Epithelial cell of proximal tubule (primary cell): ENCODE measurements at regions not wholly inside any gene's neighbourhood (a gene's known extent, or its start where the extent isn't known, plus 50 kb on each side); places are given as distances from the start of the nearest gene placed in this dataset.

Source experiments
- DNase-seq: peaks from one replicate; pipeline ENCODE4 v3.0.0-alpha.2; 2011; ENCODE audit warnings: low read depth
- H3K4me3 ChIP-seq: 2 replicates; pipeline ENCODE4 v1.5.1; 2011; ENCODE audit warnings: low read depth, mild to moderate bottlenecking, low read length
- TF ChIP-seq, protein P1 (sequence below): conservative IDR thresholded peaks from 2 replicates; pipeline ENCODE4 v1.5.1; 2012; ENCODE audit warnings: low read depth, mild to moderate bottlenecking, low read length

- TF ChIP-seq, protein P1, sequence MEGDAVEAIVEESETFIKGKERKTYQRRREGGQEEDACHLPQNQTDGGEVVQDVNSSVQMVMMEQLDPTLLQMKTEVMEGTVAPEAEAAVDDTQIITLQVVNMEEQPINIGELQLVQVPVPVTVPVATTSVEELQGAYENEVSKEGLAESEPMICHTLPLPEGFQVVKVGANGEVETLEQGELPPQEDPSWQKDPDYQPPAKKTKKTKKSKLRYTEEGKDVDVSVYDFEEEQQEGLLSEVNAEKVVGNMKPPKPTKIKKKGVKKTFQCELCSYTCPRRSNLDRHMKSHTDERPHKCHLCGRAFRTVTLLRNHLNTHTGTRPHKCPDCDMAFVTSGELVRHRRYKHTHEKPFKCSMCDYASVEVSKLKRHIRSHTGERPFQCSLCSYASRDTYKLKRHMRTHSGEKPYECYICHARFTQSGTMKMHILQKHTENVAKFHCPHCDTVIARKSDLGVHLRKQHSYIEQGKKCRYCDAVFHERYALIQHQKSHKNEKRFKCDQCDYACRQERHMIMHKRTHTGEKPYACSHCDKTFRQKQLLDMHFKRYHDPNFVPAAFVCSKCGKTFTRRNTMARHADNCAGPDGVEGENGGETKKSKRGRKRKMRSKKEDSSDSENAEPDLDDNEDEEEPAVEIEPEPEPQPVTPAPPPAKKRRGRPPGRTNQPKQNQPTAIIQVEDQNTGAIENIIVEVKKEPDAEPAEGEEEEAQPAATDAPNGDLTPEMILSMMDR: no peak
- no peak overlapping the region for H3K4me3 ChIP-seq
- no peak for DNase-seq
Measured at GRCh38 chr3:189477614-189478013, 153.6 kb upstream of the TP63 start.

DNA sequence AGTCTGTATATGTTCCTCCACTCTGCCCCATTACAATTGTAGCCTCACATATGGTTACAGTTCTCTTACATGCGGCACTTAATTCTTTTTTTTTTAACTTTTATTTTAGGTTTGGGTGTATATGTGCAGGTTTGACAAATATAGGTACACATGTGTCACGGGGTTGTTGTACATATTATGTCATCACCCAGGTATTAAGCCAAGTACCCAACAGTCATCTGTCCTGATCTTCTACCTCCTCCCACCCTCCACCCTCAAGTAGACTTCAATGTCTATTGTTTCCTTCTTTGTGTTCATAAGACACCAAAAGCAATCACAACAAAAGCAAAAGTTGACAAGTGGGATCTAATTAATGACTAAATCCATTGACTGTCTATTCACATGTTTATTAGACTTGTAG, 144.6 kb upstream of the TP63 start:
- TF ChIP-seq, protein P1: no peak
- no peak for DNase-seq
- no peak overlapping the region for H3K4me3 ChIP-seq

DNA sequence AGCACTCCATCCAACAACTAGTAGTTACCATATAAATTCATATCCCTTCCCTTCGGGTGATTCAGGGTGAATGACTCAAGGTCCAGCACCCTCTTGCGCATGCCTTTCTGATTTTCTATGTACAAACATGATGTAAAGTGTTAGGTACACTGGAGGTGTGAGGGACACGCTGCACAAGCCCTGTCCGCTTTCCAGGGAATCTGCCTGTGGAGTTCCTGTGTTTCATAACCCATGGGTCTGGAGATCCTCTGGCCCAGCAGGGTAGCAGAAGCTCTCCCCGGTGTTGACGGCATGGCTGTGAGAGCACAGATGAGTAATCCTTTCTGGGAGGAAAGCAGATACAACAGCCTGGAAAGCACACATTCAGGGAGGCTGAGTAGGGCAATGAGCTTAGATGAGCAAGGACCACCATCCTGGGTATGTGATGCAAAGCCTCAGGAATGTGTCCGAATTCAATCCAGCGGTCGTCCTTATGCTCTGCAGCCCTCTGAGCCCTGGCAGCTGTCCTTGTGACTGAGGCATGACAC, 142.9 kb upstream of the TP63 start:
- DNase-seq: no peak
- no peak overlapping the region for H3K4me3 ChIP-seq
- TF ChIP-seq, protein P1: no peak

DNA sequence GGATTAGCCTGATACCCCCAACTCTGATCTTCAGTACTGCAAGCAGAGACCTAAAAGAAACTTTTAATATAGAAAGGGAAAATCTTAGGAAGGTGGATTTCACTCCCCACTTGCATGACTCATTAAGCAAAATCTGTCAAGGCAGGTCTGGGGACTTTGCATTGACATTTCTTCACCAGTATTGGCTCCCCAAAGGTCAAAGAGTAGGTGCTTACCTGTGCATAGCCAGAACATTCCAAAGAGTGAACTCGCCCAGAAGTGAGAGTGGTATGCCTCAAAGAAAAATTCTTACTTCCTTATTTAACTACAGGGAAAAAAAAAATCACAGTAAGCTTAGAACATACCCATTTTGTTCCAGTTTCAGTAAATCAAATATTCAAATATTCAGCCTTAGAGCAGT, 140.9 kb upstream of the TP63 start:
- TF ChIP-seq, protein P1: no peak
- DNase-seq: peak; percentile 31
- no peak overlapping the region for H3K4me3 ChIP-seq

- no peak for DNase-seq
- TF ChIP-seq, protein P1: no peak
- no peak overlapping the region for H3K4me3 ChIP-seq
Measured at GRCh38 chr3:189490749-189491148, 140.4 kb upstream of the TP63 start.

- TF ChIP-seq, protein P1: no peak
- no peak for DNase-seq
- H3K4me3 ChIP-seq: no peak overlapping the region
Measured at GRCh38 chr3:189491831-189492230, 139.4 kb upstream of the TP63 start.

DNA sequence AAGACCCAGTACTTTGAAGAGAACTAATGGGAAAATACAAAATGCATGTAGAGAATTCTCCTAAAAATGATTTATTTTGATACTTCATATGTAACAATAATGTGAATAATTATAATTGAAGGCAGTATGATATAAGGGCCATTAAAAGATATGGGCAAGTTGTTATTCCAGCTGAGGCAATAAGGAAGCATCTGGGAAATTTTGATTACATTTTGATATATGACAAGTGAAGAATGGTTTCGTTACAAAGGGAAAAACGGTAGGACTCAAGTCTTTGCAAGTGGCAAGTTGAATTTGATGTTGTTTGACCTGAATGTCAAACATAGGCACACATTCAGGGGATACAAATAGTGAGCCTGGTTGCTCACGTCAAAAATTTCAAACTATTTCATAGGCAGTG, 137.9 kb upstream of the TP63 start:
- DNase-seq: no peak
- H3K4me3 ChIP-seq: no peak overlapping the region
- TF ChIP-seq, protein P1: no peak
